ENCODE measurements at regions not wholly inside any gene's neighbourhood (a gene's known extent, or its start where the extent isn't known, plus 50 kb on each side); places are given as distances from the start of the nearest gene placed in this dataset.

DNA sequence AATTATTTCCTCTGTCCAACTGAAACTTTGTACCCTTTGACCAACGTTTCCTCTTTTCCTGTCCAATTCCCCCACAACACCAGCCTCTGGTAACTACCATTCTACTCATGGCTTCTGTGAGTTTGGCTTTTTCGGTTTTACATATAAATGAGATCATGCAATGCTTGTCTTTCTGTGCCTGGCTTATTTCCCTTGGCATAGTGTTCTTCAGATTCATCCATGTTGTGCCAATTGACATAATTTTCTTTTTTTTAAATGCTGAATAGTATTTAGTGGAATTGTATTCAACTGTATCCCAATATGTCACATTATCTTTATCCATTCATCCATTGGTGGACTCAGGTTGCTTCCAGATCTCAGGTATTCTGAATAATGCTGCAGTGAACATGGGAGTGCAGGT, 222.5 kb upstream of the GALNTL6 start:
- TF ChIP-seq POLR2A (IDR thresholded peaks at IDR 0.05) = no peak
- TF ChIP-seq, protein P1, sequence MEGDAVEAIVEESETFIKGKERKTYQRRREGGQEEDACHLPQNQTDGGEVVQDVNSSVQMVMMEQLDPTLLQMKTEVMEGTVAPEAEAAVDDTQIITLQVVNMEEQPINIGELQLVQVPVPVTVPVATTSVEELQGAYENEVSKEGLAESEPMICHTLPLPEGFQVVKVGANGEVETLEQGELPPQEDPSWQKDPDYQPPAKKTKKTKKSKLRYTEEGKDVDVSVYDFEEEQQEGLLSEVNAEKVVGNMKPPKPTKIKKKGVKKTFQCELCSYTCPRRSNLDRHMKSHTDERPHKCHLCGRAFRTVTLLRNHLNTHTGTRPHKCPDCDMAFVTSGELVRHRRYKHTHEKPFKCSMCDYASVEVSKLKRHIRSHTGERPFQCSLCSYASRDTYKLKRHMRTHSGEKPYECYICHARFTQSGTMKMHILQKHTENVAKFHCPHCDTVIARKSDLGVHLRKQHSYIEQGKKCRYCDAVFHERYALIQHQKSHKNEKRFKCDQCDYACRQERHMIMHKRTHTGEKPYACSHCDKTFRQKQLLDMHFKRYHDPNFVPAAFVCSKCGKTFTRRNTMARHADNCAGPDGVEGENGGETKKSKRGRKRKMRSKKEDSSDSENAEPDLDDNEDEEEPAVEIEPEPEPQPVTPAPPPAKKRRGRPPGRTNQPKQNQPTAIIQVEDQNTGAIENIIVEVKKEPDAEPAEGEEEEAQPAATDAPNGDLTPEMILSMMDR (IDR thresholded peaks at IDR 0.05) = no peak

Measured in right lobe of liver (tissue), 4 donors.